DMS114 treated with DMSO at 0.1 percent for 48 hours (cell line): ENCODE measurements at regions not wholly inside any gene's neighbourhood (a gene's known extent, or its start where the extent isn't known, plus 50 kb on each side); places are given as distances from the start of the nearest gene placed in this dataset.
"Not testable (repeated sequence)": the region's sequence is repeated elsewhere in the genome, so short reads cannot be mapped to it uniquely, and the experiment has no call there.

Source experiments
- DNase-seq: peaks from one replicate; lab custom pipeline; 2025; ENCODE audit not compliant: unreplicated experiment; lab: John Stamatoyannopoulos, UW

DNA sequence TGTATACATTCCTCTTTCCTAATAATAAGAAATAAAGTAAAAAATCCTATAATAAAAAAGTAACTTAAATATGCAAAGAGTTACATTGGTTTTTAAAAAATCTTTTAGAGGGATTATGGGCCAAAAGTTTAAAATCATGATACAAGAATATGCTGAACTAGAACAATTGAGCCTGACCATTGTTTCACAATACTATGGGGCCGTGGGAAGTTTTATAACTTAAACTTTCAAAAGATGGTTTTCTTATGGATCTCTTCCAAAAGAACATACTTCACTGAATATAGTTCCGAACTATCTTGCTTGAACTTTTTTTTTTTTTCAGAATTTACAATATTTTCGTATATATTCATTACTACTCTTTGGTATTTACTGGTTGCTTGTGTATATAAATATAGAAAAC lies 97.6 kb downstream of the NFKBIZ start:
- DNase-seq: no peak

DNA sequence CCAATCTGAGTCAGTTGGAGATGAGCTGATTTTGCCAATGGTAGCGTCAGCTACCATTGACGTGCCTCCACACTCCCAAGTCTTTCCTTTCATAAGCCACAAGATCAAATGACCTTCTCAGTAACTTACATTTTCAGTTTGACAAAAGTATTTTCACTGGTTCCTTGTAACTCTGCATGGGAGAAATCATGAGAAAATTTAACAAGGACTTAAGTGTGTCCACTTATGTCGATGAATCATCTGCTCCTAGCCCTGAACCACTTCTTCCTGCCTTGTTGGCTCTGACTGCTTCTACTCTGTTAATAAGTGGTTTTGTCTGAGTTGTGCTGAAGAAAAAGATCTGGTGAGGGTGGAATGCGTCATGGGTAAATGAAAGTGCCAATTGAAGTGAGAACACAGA lies 101.2 kb downstream of the NFKBIZ start:
- DNase-seq: no peak

DNA sequence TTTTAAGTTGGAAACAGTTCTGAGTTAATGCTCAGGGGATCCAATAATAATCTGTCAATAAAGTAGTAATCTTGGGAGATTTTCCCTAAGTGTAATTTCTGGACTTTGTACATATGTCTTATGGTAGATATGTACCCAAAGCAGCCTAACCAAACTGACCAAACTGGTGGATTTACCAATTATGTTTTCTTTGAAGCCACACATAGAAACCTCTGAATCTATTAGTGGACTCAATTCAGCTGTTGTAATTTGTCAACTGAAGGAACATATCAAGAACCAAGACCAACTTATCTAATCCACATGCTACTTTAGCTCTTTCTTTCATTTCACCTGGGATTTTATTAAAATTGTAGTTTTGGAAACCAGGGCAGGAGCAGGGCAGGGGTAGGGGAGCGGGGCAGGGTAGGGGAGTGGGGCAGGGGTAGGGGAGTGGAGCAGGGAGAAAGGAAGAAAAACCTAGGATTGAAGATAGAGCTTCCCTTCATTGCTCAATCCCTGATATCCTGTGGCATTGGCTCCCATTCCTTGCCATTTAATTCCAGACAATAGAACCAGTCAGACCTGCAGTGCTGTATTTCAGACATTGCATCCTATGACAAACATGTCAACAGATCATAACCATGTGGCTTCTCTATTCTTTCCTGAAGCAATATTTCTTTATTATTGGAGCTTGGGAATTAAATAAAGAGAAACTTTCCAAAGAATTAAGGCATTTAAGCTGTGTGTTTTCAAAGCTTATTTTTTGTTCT lies 101.8 kb downstream of the NFKBIZ start:
- DNase-seq: no peak

DNA sequence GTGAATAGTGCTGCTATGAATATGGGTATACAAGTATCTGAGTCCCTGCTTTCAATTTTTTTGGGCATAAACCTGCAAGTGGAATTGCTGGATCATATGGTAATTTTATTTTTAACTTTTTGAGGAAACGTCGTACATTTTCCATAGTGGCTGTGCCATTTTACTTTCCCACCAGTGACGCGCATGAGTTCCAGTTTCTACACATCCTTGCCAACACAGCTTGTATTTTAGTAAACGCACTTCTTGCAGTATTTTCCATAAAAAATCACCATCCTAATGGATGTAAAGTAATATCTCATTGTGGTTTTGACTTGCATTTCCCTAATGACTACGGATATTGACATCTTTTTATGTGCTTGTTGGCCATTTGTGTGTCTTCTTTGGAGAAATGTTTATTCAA lies 105.0 kb downstream of the NFKBIZ start:
- no peak for DNase-seq

DNA sequence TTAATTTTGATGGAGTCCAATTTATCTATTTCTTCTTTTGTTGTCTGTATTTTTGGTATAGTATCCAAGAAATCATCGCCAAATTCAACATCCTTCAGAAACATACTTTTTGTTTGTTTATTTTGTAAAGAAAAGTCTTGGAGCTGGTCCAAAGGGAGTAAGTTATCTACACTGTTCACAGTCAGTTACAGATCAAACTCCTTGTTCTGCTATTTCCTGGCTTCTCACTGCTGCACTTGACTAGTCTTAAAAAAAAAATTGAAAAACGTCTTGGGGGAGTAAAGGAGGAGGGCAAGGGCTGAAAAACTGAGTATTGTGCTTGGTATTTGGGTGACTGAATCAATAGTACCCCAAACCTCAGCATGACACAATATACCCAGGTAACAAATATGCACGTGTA lies 105.6 kb downstream of the NFKBIZ start:
- DNase-seq: no peak

GRCh38 chr3:101962055-101962454 lies 112.7 kb downstream of the NFKBIZ start:
- DNase-seq: no peak

- no peak for DNase-seq
These were observed 114.6 kb downstream of the NFKBIZ start for GRCh38 chr3:101963902-101964362.

DNA sequence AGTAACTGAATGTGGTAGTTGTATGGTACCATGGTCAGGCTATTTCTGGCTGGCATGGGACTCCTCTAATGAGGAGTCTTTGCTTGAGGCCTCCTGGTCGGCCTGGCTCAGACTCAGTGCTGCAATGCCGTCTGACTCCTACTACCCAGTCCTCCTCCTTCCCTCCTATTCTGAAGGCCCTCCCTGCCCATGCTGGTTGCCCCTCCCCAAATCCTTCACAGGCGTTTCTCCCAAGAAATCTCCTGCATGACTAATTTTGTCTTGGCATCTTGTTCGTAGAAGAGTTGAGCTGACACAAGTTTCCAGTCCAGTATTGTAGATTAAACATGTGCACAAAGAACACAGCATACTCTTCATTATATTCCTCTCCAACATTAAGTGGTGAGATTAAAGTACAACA lies 115.5 kb downstream of the NFKBIZ start:
- no peak for DNase-seq

- DNase-seq: no peak
These were observed 116.9 kb downstream of the NFKBIZ start for GRCh38 chr3:101966226-101966625.

GRCh38 chr3:101970212-101970611 lies 120.9 kb downstream of the NFKBIZ start:
- no peak for DNase-seq

DNA sequence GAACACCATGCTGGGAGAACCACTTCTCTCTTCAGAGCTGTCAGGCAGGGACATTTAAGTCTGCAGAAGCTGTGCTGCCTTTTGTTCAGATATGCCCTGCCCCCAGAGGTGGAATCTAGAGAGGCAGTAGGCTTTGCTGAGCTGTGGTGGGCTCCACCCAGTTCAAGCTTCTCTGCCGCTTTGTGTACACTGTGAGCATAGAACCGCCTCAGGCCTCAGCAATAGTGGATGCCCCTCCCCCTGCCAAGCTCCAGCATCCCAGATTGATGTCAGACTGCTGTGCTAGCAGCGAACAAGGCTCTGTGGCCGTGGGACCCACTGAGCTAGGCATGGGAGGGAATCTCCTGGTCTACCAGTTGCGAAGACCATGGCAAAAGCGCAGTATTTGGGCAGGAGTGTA lies 121.6 kb downstream of the NFKBIZ start:
- no peak for DNase-seq

GRCh38 chr3:101972430-101973162 lies 123.3 kb downstream of the NFKBIZ start:
- DNase-seq: no peak

DNA sequence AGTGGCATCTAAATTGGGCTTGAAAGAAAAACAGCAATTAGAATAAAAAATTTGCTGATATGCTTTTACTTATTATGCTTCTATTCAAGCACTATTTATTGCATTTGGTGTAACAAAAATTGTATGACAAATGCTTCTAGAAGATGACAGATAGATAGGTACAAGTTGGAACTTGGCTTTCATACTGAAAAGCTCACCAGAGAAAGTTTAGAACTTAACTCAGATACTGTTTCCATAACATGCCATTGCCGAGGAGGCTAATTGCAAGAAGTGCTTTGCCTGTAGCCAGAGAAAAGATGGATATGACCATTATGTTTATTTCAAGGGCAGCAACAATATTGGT lies 123.8 kb downstream of the NFKBIZ start:
- DNase-seq: no peak

DNA sequence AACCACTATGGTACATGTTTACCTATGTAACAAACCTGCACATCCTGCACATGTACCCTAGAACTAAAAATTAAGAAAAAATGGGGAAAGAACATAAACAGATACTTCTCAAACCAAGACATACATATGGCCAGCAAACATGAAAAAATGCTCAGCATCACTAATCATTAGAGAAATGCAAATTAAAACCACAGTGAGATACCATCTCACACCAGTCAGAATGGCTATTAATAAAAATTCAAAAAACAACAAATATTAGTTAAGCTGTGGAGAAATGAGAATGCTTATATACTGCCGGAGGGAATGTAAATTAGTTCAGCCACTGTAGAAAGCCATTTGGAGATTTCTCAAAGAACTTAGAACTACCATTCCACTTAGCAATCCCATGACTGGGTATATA lies 126.1 kb downstream of the NFKBIZ start:
- not testable (repeated sequence) for DNase-seq

GRCh38 chr3:101976473-101976872 lies 127.2 kb downstream of the NFKBIZ start:
- DNase-seq: no peak

GRCh38 chr3:101978348-101978747 lies 129.0 kb downstream of the NFKBIZ start:
- no peak for DNase-seq

DNA sequence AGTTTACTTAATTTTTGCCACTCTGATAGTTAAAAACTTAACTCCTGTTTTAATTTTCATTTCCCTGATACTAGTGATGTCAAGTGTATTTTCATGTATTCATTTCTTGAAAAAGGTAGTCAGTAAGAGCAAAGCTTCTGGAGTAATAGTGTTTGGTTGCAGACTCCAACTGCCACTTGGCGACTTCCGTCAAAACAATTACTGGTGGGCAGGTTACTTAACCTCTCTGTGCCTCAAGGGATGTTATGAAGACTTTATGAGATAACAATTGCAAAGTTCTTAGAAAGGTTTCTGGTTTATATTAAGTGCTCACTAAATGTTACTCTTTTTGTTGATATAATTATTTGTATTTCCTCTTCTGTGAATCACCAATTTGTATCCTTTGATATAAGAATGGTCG lies 129.7 kb downstream of the NFKBIZ start:
- DNase-seq: no peak

GRCh38 chr3:101984356-101984755 lies 135.0 kb downstream of the NFKBIZ start:
- no peak for DNase-seq

DNA sequence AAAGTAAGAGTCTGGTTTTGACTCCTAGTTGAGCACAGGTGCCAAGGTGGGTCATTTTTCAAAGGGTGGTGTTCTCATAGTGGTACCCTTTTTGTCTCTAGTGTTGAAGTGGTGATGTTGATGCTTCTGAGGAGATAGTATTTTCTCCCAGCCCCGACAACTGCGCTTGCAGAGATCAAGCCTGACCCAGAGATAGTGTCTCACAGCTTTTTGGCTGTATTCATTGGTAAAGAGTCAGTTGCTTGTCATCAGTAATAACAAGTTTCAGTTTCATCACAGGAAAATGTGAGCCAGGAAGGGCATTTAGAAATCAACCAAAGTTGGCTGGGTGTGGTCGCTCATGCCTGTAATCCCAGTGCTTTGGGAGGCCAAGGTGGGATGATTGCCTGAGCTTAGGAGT lies 139.3 kb downstream of the NFKBIZ start:
- DNase-seq: no peak

DNA sequence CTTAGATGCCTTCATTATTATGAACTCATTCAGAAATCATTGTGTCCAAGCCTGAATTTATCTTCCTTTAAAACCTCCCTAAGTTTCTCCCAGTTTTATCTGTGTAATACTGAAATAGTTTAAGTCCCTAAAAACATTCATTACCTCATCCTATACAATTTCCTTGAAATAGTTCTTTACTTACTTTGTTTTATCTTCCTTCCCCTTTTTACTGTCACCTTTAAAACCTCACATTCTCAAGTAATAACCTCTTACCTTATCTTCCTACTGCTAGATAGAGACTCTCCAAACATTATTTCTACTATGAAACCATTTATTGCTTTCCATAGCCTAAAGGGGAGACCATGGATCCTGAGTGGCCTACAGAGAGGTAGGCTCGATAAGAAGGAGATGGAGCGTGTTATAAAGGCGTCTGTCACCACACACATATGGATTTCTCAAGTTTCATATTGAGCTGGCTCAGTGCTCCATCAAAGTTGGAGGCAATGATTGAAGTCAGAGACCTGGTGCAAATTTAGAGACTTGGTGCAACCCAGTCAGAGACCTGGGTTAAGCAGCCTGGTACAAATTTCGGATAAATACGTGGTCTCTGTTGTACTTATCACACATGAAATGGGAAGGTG lies 140.4 kb downstream of the NFKBIZ start:
- no peak for DNase-seq

- no peak for DNase-seq
These were observed 143.5 kb downstream of the NFKBIZ start for GRCh38 chr3:101992863-101993262.

- no peak for DNase-seq
These were observed 145.1 kb downstream of the NFKBIZ start for GRCh38 chr3:101994386-101994785.
